GM12878 (cell line): ENCODE measurements at regions not wholly inside any gene's neighbourhood (a gene's known extent, or its start where the extent isn't known, plus 50 kb on each side); places are given as distances from the start of the nearest gene placed in this dataset.

Source experiments
- ATAC-seq: fragments of 200-7000 bp; cut with Tn5 transposase; 3 replicates; pipeline ENCODE4 v1.9.1; 2020; ENCODE audit warnings: mild to moderate bottlenecking, moderate library complexity
- BruUV-seq: library from RNA; stranded (reverse); fragments of 400-500 nt; replicated peaks from 2 replicates; lab custom pipeline; 2021; lab: Mats Ljungman, UMichigan
- CTCF ChIA-PET: fragments of 300-600 bp; sonication (Branson Sonifier 250); formaldehyde crosslinking; extraction: SDS; loops from one replicate; lab custom pipeline; 2021; ENCODE audit warnings: inconsistent platforms; lab: Yijun Ruan, JAX
- POLR2A ChIA-PET: fragments of 350-600 bp; formaldehyde crosslinking; extraction: SDS; loops from one replicate; lab custom pipeline; 2021; ENCODE audit warnings: inconsistent platforms; lab: Charles Lee
- RAD21 ChIA-PET: fragments of 300-600 bp; sonication (Branson Sonifier 250); formaldehyde crosslinking; loops from one replicate; lab custom pipeline; 2023; ENCODE audit warnings: antibody characterized with exemption; ENCODE audit not compliant: unreplicated experiment; lab: Charles Lee
- SMC1A ChIA-PET: fragments of 300-600 bp; sonication (Branson Sonifier 250); formaldehyde crosslinking; loops from one replicate; lab custom pipeline; 2023; ENCODE audit not compliant: unreplicated experiment, uncharacterized antibody; lab: Charles Lee
- DNase-seq: peaks from one replicate; pipeline ENCODE4 v3.0.0-alpha.2; 2011; ENCODE audit warnings: low read depth, low spot score
- FAIRE-seq: peaks from 3 replicates; lab custom pipeline; 2011; peaks lifted over from hg19 to GRCh38; lab: Jason Lieb, UNC
- H2AFZ ChIP-seq: 2 replicates; pipeline ENCODE4 v1.6.0; 2011; ENCODE audit warnings: low read depth, low read length, control low read depth; ENCODE audit not compliant: control insufficient read depth
- H3K27ac ChIP-seq: 2 replicates; pipeline ENCODE4 v1.5.1; 2011; ENCODE audit warnings: control low read depth; ENCODE audit not compliant: control insufficient read depth, insufficient read depth
- H3K27me3 ChIP-seq, 2 experiments: replicated peaks in 1 of 2; 2 replicates each; pipeline versions ENCODE4 v1.6.0 to v1.6.1; 2011; ENCODE audit warnings: low read length in 1 of 2; ENCODE audit not compliant: control insufficient read depth in 2 of 2, insufficient read depth in 2 of 2
- H3K36me3 ChIP-seq, 2 experiments: 2 replicates each; pipeline ENCODE4 v1.5.1; 2011; ENCODE audit warnings: low read length in 1 of 2; ENCODE audit not compliant: control insufficient read depth in 2 of 2, insufficient read depth in 2 of 2
- H3K4me1 ChIP-seq: 2 replicates; pipeline ENCODE4 v1.6.1; 2011; ENCODE audit warnings: mild to moderate bottlenecking, low read length, moderate library complexity, mixed read lengths; ENCODE audit not compliant: control insufficient read depth, insufficient read depth
- H3K4me2 ChIP-seq: 2 replicates; pipeline ENCODE4 v1.6.0; 2011; ENCODE audit warnings: control low read depth; ENCODE audit not compliant: control insufficient read depth, insufficient read depth
- H3K4me3 ChIP-seq: fragments of 200-600 bp; sonication (generic); 2 replicates; pipeline ENCODE4 v1.5.1; 2016
- H3K79me2 ChIP-seq: 2 replicates; pipeline ENCODE4 v1.6.0; 2011; ENCODE audit warnings: low read length; ENCODE audit not compliant: control insufficient read depth, insufficient read depth
- H3K9ac ChIP-seq: 2 replicates; pipeline ENCODE4 v1.8.0; 2011; ENCODE audit warnings: low read length, control low read depth, mixed read lengths; ENCODE audit not compliant: control insufficient read depth, insufficient read depth
- H3K9me3 ChIP-seq: replicated peaks from 3 replicates; pipeline ENCODE4 v1.5.1; 2011; ENCODE audit warnings: mild to moderate bottlenecking, low read length; ENCODE audit not compliant: control insufficient read depth, insufficient read depth
- H4K20me1 ChIP-seq: 2 replicates; pipeline ENCODE4 v1.6.0; 2011; ENCODE audit not compliant: control insufficient read depth, insufficient read depth
- BCLAF1 ChIP-seq: fragments of 450-650 bp; IDR thresholded peaks from 2 replicates; pipeline ENCODE4 v1.6.1; 2017; ENCODE audit warnings: antibody characterized with exemption, mild to moderate bottlenecking, moderate library complexity
- FOS ChIP-seq: IDR thresholded peaks from 3 replicates; pipeline ENCODE4 v1.6.1; 2011; ENCODE audit warnings: borderline replicate concordance; ENCODE audit not compliant: insufficient read length; ENCODE audit errors: extremely low read depth
- GATAD2B ChIP-seq: fragments of 450-650 bp; conservative IDR thresholded peaks from 2 replicates; pipeline ENCODE4 v1.6.1; 2017; ENCODE audit warnings: low read depth, mild to moderate bottlenecking, moderate library complexity
- HDAC6 ChIP-seq: fragments of 200-600 bp; sonication (generic); IDR thresholded peaks from one replicate; pipeline ENCODE4 v1.8.0; 2017; ENCODE audit warnings: antibody characterized with exemption; ENCODE audit not compliant: unreplicated experiment
- IRF3 ChIP-seq: fragments of 450-650 bp; IDR thresholded peaks from 2 replicates; pipeline ENCODE4 v1.6.1; 2014; ENCODE audit warnings: mild to moderate bottlenecking
- MTA2 ChIP-seq: fragments of 450-650 bp; IDR thresholded peaks from 2 replicates; pipeline ENCODE4 v1.6.1; 2016; ENCODE audit warnings: low read depth, mild to moderate bottlenecking, moderate library complexity
- MTA3 ChIP-seq: IDR thresholded peaks from 2 replicates; pipeline ENCODE4 v1.6.1; 2012; ENCODE audit warnings: low read length, inconsistent platforms, borderline replicate concordance
- NBN ChIP-seq: fragments of 450-650 bp; IDR thresholded peaks from 2 replicates; pipeline ENCODE4 v1.6.1; 2016
- NFYB ChIP-seq: IDR thresholded peaks from 2 replicates; pipeline ENCODE4 v1.6.1; 2011; ENCODE audit warnings: low read depth, mild to moderate bottlenecking, low read length, improper control_type of control experiment, moderate library complexity; ENCODE audit not compliant: insufficient read depth
- SMAD5 ChIP-seq: IDR thresholded peaks from 2 replicates; pipeline ENCODE4 v1.6.1; 2016; ENCODE audit warnings: antibody characterized with exemption, low read depth
- WGBS: methylation state at CpG from one replicate; pipeline ENCODE4 v1.1.6; 2016; ENCODE audit warnings: low lambda C conversion rate; ENCODE audit not compliant: insufficient replicate concordance, insufficient coverage; ENCODE audit errors: missing lambda C conversion rate; 5-methylcytosine and 5-hydroxymethylcytosine counted together
- in situ Hi-C: fragments of 300-500 bp; cut with MboI; formaldehyde crosslinking; loops from 9 replicates; pipeline ENCODE4 v1.14.3; 2018; ENCODE audit warnings: mixed read lengths
- intact Hi-C: fragments of 100-400 bp; cut with micrococcal nuclease; formaldehyde crosslinking; loops from one replicate; pipeline ENCODE4 v1.14.2; 2022; ENCODE audit not compliant: unreplicated experiment
- TF ChIP-seq, protein P1 (sequence below): IDR thresholded peaks from 2 replicates; pipeline ENCODE4 v1.6.1; 2012; ENCODE audit warnings: low read depth, low read length, improper control_type of control experiment
- TF ChIP-seq, protein P2 (sequence below): fragments of 450-650 bp; conservative IDR thresholded peaks from 2 replicates; pipeline ENCODE4 v1.6.1; 2017; ENCODE audit warnings: mild to moderate bottlenecking, moderate library complexity

DNA sequence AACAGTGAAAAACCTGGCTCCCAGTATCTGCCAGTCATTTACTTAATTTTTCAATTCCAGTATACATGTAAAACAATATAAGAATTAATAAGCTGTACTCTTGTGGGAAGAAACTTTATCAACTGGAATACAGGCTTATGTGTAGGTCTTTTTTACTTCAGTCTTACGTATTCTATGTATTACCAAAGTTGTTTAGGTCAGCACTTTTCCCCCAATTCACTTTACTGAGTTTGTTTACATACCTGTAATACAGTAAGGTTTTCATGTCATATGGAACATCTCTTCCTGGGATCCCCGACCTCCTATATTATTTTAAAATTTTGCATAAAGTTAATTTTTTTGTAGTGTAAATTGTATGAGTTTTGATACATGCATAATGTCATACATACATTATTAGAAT is 181.8 kb upstream of the OLFM3 start:
- ATAC-seq, result no peak

More for the DNA sequence above, 181.8 kb upstream of the OLFM3 start:
- intact Hi-C loops, result no loop called here
- Histone ChIP-seq H3K4me1 (no peaks in the 10 kb centered on the region), H3K27ac (no peak overlapping the region), H3K27me3 (no peaks in the 10 kb centered on the region), H3K9ac (no peak overlapping the region), H3K36me3 (no peaks in the 10 kb centered on the region), H4K20me1 (no peaks in the 10 kb centered on the region), H3K4me2 (no peak overlapping the region), H3K79me2 (no peaks in the 10 kb centered on the region), H3K4me3 (no peak overlapping the region), H2AFZ (no peak overlapping the region), H3K9me3 (no peaks in the 10 kb centered on the region)
- FAIRE-seq, result no peak
- POLR2A ChIA-PET, result no interaction called here
- DNase-seq, result no peak
- WGBS, result 2% methylated on average over 2 of the region's 2 CpGs
- BruUV-seq, result no TSS peak
- SMC1A ChIA-PET, result no interaction called here
- RAD21 ChIA-PET, result no interaction called here
- CTCF ChIA-PET, result interaction anchor here (1.2 kb wide), 1 partner anchor 658 kb away, joined by 3 read pairs; no protein-coding TSS in a partner anchor
- in situ Hi-C loops, result loop anchor here (25.0 kb wide), 1 partner anchor 666 kb away; no protein-coding TSS in a partner anchor
- TF ChIP-seq MTA3, result no peak
- TF ChIP-seq, protein P1, sequence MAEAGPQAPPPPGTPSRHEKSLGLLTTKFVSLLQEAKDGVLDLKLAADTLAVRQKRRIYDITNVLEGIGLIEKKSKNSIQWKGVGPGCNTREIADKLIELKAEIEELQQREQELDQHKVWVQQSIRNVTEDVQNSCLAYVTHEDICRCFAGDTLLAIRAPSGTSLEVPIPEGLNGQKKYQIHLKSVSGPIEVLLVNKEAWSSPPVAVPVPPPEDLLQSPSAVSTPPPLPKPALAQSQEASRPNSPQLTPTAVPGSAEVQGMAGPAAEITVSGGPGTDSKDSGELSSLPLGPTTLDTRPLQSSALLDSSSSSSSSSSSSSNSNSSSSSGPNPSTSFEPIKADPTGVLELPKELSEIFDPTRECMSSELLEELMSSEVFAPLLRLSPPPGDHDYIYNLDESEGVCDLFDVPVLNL, result no peak
- TF ChIP-seq IRF3, result no peak
- no peak for TF ChIP-seq NBN
- no peak for TF ChIP-seq SMAD5
- TF ChIP-seq BCLAF1, result no peak
- no peak for TF ChIP-seq NFYB
- TF ChIP-seq FOS, result no peak
- TF ChIP-seq GATAD2B, result no peak
- TF ChIP-seq, protein P2, sequence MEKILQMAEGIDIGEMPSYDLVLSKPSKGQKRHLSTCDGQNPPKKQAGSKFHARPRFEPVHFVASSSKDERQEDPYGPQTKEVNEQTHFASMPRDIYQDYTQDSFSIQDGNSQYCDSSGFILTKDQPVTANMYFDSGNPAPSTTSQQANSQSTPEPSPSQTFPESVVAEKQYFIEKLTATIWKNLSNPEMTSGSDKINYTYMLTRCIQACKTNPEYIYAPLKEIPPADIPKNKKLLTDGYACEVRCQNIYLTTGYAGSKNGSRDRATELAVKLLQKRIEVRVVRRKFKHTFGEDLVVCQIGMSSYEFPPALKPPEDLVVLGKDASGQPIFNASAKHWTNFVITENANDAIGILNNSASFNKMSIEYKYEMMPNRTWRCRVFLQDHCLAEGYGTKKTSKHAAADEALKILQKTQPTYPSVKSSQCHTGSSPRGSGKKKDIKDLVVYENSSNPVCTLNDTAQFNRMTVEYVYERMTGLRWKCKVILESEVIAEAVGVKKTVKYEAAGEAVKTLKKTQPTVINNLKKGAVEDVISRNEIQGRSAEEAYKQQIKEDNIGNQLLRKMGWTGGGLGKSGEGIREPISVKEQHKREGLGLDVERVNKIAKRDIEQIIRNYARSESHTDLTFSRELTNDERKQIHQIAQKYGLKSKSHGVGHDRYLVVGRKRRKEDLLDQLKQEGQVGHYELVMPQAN, result no peak
- TF ChIP-seq HDAC6, result no peak
- TF ChIP-seq MTA2, result no peak
